Fibroblast of lung (primary cell): ENCODE measurements at regions not wholly inside any gene's neighbourhood (a gene's known extent, or its start where the extent isn't known, plus 50 kb on each side); places are given as distances from the start of the nearest gene placed in this dataset.

ENCODE experiments used
- DNase-seq, 2 donors: peaks; one replicate each; pipeline versions ENCODE4 v3.0.0 to v3.0.0-alpha.2; 2010; ENCODE audit warnings: low read depth in 2 of 2
- H2AFZ ChIP-seq: 2 replicates; pipeline ENCODE4 v1.5.1; 2012; ENCODE audit warnings: low read length, control low read depth, inconsistent platforms
- H3K27ac ChIP-seq: 2 replicates; pipeline ENCODE4 v1.5.1; 2011; ENCODE audit warnings: low read length, control low read depth; ENCODE audit not compliant: insufficient read depth
- H3K27me3 ChIP-seq: 2 replicates; pipeline ENCODE4 v1.5.1; 2011; ENCODE audit warnings: mild to moderate bottlenecking, low read length; ENCODE audit not compliant: control insufficient read depth, insufficient read depth
- H3K36me3 ChIP-seq: 2 replicates; pipeline ENCODE4 v1.5.1; 2011; ENCODE audit warnings: low read length; ENCODE audit not compliant: control insufficient read depth, insufficient read depth
- H3K4me1 ChIP-seq: 2 replicates; pipeline ENCODE4 v1.5.1; 2011; ENCODE audit warnings: low read length; ENCODE audit not compliant: control insufficient read depth, insufficient read depth; ENCODE audit errors: extremely low read depth
- H3K4me2 ChIP-seq: 2 replicates; pipeline ENCODE4 v1.5.1; 2011; ENCODE audit warnings: low read length, control low read depth; ENCODE audit not compliant: insufficient read depth; ENCODE audit errors: extremely low read depth
- H3K4me3 ChIP-seq, 4 experiments: fragments of 200-600 bp in 1 of 4; sonication (generic) in 1 of 4; replicated peaks in 1 of 4; 2 replicates each; pipeline ENCODE4 v1.5.1; 2011 to 2016; ENCODE audit warnings: low read length in 4 of 4, low read depth in 3 of 4, mild to moderate bottlenecking in 3 of 4, control low read depth in 2 of 4, inconsistent platforms in 1 of 4, mixed read lengths in 1 of 4; ENCODE audit not compliant: insufficient read depth in 1 of 4; ENCODE audit errors: control extremely low read depth in 1 of 4
- H3K79me2 ChIP-seq: 2 replicates; pipeline ENCODE4 v1.5.1; 2012; ENCODE audit warnings: mild to moderate bottlenecking, low read length, inconsistent platforms; ENCODE audit not compliant: control insufficient read depth, insufficient read depth
- H3K9ac ChIP-seq: 2 replicates; pipeline ENCODE4 v1.5.1; 2011; ENCODE audit warnings: mild to moderate bottlenecking, low read length, control low read depth; ENCODE audit not compliant: insufficient read depth
- H3K9me3 ChIP-seq: 2 replicates; pipeline ENCODE4 v1.5.1; 2012; ENCODE audit warnings: low read depth, low read length; ENCODE audit not compliant: control insufficient read depth, insufficient read depth
- H4K20me1 ChIP-seq: 2 replicates; pipeline ENCODE4 v1.5.1; 2011; ENCODE audit warnings: low read length; ENCODE audit not compliant: control insufficient read depth, insufficient read depth; ENCODE audit errors: extremely low read depth
- CTCF ChIP-seq, 2 donors: IDR thresholded peaks in 1 of 2; conservative IDR thresholded peaks in 1 of 2; 1 replicate in 1 of 2; 2 replicates in 1 of 2; pipeline ENCODE4 v1.5.1; 2011 to 2012; ENCODE audit warnings: low read length in 2 of 2, control low read depth in 1 of 2, inconsistent platforms in 1 of 2, low read depth in 1 of 2, mild to moderate bottlenecking in 1 of 2
- EZH2 ChIP-seq: IDR thresholded peaks from 2 replicates; pipeline ENCODE4 v1.5.1; 2012; ENCODE audit warnings: low read length, control low read depth, mild to moderate bottlenecking; ENCODE audit errors: missing control alignments

GRCh38 chr7:136142583-136142982 lies 165.4 kb upstream of the MTPN start:
- no peak overlapping the region for H3K9ac ChIP-seq
- H3K27ac ChIP-seq: no peak overlapping the region
- no peaks in the 10 kb centered on the region for H3K27me3 ChIP-seq
- no peaks in the 10 kb centered on the region for H4K20me1 ChIP-seq
- no peak overlapping the region for H2AFZ ChIP-seq
- no peaks in the 10 kb centered on the region for H3K4me1 ChIP-seq
- H3K36me3 ChIP-seq: no peaks in the 10 kb centered on the region
- no peaks in the 10 kb centered on the region for H3K9me3 ChIP-seq
- no peak for TF ChIP-seq EZH2
- no peak for TF ChIP-seq CTCF (conservative IDR thresholded peaks at IDR 0.05 in 1 of 2, IDR thresholded peaks at IDR 0.05 in 1 of 2; ENCODE audit: low read depth in 1 of 2, low read length in 2 of 2)
- no peaks in the 10 kb centered on the region for H3K79me2 ChIP-seq
- no peak overlapping the region for H3K4me2 ChIP-seq
- no peak for DNase-seq
- H3K4me3 ChIP-seq: no peak overlapping the region

GRCh38 chr7:136140469-136140868 lies 163.3 kb upstream of the MTPN start:
- DNase-seq: no peak
- H3K4me1 ChIP-seq: no peaks in the 10 kb centered on the region
- no peaks in the 10 kb centered on the region for H3K27me3 ChIP-seq
- no peaks in the 10 kb centered on the region for H3K9me3 ChIP-seq
- no peaks in the 10 kb centered on the region for H4K20me1 ChIP-seq
- TF ChIP-seq CTCF (conservative IDR thresholded peaks at IDR 0.05 in 1 of 2, IDR thresholded peaks at IDR 0.05 in 1 of 2; ENCODE audit: low read depth in 1 of 2, low read length in 2 of 2): no peak
- no peak for TF ChIP-seq EZH2
- H2AFZ ChIP-seq: no peak overlapping the region
- H3K79me2 ChIP-seq: no peaks in the 10 kb centered on the region
- no peak overlapping the region for H3K9ac ChIP-seq
- H3K4me2 ChIP-seq: no peak overlapping the region
- H3K27ac ChIP-seq: no peak overlapping the region
- H3K36me3 ChIP-seq: no peaks in the 10 kb centered on the region
- no peak overlapping the region for H3K4me3 ChIP-seq

- H4K20me1 ChIP-seq: no peaks in the 10 kb centered on the region
- no peaks in the 10 kb centered on the region for H3K4me1 ChIP-seq
- no peak overlapping the region for H3K9ac ChIP-seq
- DNase-seq: no peak
- H3K27me3 ChIP-seq: no peaks in the 10 kb centered on the region
- no peaks in the 10 kb centered on the region for H3K9me3 ChIP-seq
- H3K27ac ChIP-seq: no peak overlapping the region
- no peak overlapping the region for H3K4me3 ChIP-seq
- TF ChIP-seq EZH2: no peak
- no peak for TF ChIP-seq CTCF (conservative IDR thresholded peaks at IDR 0.05 in 1 of 2, IDR thresholded peaks at IDR 0.05 in 1 of 2; ENCODE audit: low read depth in 1 of 2, low read length in 2 of 2)
- H3K36me3 ChIP-seq: no peaks in the 10 kb centered on the region
- H2AFZ ChIP-seq: no peak overlapping the region
- no peak overlapping the region for H3K4me2 ChIP-seq
- no peaks in the 10 kb centered on the region for H3K79me2 ChIP-seq
These were observed 162.3 kb upstream of the MTPN start for GRCh38 chr7:136139417-136139816.
